ENCODE measurements at regions not wholly inside any gene's neighbourhood (a gene's known extent, or its start where the extent isn't known, plus 50 kb on each side); places are given as distances from the start of the nearest gene placed in this dataset.
"Not testable (repeated sequence)": the region's sequence is repeated elsewhere in the genome, so short reads cannot be mapped to it uniquely, and the experiment has no call there.

DNA sequence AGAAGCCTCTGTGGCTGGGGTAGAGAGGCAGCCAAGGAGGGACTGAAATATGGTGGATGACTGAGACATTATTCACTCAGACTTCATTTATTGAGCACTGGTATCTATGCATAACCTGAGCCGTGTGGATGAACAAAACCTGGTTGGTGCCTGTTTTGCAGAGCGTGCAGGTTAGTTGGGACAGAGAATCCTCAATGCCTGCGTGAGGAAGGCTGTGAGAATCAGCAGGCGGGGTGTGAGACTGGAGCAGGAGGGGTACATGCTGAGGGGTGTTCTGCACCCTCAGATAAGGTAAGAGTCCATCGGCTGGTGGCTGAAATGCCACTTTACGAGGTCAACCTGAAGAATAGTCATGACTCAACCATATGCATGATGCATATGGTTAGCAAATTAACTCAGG, 271.6 kb downstream of the MED10 start:
- DNase-seq, result no peak

DNA sequence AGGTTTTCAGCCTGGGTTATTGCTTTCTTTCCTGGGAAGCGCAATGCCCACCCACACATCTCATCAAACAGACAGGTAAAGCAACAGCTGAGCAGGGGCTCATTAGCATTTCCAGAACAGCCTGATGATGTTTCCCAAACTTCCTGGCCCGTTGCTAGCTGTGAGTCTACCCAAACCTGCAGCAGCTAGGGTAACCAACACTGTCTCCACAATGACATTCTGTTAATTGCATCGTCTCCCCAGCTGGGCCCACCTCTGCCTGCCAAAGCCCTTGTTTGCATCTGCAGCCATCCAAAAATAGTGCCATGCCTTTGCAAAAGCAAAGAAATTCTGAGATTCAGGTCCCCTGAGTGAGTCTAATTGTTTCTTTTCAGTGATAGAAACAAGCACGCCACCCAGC, 273.0 kb downstream of the MED10 start:
- no peak for DNase-seq

DNA sequence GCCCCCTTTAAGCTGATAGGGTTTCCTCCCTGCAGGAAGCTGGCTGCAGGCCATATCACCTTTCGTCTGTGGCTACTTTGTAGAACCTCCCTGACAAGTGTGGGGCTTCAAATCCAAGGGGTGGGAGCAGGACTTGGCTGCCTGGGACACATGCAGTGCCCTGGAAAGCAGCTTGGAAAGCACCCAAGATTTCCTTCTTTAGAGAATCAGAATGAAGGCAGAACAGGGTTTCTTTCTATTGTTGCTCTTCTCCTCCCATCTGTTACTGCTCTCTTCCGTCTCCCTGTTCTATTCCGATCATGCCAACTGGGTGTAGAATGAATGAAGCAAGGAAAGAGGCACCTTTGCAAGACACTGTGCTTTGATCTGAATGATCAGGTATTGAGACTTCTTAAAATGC, 282.2 kb downstream of the MED10 start:
- DNase-seq, result no peak

DNA sequence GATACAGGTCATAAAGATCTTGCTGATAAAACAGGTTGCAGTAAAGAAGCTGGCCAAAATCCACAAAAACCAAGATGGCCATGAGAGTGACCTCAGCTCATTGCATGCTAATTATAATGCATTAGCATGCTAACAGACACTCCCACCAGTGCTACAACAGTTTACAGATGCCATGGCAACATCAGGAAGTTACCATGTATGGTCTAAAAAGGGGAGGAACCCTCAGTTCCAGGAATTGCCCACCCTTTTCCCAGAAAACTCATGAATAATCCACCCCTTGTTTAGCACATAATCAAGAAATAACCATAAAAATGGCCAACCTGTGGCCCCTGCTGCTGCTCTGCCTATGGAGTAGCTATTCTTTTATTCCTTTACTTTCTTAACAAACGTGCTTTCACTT, 284.2 kb downstream of the MED10 start:
- not testable (repeated sequence) for DNase-seq

- DNase-seq, result no peak
These were observed 287.5 kb downstream of the MED10 start for GRCh38 chr5:6090838-6091237.

DNA sequence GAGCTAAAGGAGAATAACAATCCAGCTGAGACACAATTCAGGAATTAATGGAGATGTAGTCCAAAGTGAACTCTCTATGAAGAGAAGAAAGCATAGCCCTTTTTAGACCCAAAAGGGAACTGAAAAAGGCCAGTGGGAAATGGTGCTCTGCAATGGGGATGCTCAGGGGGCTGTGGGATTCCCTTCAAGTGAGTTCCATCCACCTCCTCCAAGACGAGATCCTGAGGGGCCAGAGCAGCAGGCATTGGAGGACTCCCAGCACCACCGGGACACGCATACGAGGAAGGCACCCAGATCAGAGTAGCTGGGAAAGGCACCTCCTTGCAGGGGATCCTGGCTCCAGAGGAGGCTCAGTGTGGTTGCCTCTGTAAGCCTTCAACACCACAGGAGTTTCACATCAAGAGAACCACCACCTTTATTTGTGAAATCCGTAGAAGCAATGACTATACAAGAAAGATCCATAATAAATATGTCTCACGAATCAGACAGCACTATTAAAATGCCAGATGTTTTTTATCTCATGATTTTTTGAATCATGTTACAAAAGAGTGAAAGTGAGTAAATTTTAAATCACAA, 288.2 kb downstream of the MED10 start:
- DNase-seq, result no peak

- DNase-seq, result no peak
These were observed 289.6 kb downstream of the MED10 start for GRCh38 chr5:6088706-6089105.

- DNase-seq, result no peak
These were observed 290.8 kb downstream of the MED10 start for GRCh38 chr5:6087576-6087975.

DNA sequence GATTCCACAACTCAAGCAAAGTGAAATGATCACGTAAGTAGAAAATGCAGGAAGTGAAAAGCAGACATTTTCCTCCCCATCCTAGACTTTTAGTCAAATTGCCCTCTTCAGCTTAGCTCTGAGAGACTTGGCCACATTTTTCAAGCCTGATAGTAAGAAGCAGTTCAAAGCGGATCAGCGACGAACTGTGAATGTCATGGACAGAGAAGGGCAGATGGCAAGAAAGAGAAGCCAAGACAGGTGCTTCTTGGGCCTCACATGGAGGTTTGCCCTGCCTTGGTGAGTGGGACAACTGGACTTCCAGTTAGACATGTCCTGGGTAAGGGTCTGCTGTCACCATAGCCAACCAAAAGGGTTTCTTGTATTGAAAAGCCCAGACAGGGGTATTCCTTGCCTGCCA, 291.5 kb downstream of the MED10 start:
- DNase-seq, result no peak

GRCh38 chr5:6085341-6085860, 292.9 kb downstream of the MED10 start:
- DNase-seq, result no peak

GRCh38 chr5:6084836-6085235, 293.5 kb downstream of the MED10 start:
- DNase-seq, result no peak

- no peak for DNase-seq
These were observed 294.0 kb downstream of the MED10 start for GRCh38 chr5:6084376-6084775.

DNA sequence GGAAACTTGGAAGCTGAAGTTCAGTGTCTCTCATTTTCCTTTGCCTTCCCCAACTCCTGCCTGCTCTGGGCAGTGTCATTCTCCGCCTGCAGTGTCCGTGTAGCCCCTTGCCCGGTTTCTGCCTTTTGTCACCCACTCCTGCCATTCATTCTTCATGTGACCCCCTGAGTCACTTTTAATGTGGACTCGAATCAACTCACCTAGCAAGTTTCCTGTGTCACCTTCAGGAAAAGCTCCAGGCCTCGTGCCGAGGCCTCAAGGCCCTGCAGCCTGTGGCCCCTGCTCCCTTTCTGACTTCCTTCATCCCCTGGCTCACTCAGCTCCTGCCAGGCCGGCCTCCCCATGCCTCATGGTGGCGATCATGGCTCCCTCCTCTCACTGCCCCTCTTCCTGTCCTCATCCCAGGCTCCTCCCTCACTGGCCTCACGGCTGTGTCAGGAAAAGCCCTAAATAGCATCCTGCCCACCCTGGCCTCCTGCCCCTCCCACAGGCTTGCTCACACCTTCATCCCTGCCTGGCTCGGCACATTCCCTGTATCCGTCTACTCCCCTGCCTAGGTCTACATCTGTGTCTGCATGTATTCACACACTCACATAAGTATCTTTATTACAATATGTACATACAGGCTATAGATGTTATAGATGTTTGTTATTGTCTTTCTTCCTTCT, 294.9 kb downstream of the MED10 start:
- no peak for DNase-seq

DNA sequence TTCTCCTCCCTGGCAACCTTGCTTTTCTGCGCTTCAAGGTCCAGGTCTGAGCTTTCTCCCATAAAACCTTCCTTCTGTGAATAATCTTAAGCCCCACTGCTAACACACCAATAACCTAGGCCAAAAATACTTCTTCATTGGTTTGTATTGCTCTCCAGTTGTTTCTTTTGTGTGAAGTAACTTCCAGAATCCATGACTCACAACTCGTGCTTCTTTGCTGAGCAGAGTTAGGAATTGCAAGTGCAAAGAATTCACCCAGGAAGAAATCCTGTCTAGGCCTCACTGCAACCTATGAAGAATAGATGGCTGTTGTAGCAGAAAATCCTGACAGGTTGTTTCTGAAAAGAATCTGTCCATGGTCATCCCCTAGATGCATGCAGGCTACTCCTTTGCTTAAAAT, 295.7 kb downstream of the MED10 start:
- no peak for DNase-seq

DNA sequence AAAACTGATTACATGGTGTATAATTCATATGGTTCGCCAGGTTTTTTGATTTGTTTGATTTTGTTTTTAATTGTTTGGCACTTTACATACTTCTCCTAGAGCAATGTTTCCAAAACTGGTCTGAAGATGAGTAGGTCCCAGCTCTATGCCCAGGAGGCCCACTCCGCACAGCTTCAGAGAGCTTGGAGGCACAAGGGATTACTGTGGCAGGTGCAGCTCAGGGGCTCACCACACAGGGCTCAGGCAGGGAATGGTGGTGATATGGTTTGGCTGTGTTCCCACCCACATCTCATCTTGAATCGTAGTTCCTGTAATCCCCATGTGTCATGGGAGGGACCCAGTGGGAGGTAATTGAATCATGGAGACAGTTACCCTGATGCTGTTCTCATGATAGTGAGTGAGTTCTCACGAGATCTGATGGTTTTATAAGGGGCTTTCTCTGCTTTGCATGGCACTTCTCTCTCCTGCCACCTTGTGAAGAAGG, 296.6 kb downstream of the MED10 start:
- DNase-seq, result no peak

DNA sequence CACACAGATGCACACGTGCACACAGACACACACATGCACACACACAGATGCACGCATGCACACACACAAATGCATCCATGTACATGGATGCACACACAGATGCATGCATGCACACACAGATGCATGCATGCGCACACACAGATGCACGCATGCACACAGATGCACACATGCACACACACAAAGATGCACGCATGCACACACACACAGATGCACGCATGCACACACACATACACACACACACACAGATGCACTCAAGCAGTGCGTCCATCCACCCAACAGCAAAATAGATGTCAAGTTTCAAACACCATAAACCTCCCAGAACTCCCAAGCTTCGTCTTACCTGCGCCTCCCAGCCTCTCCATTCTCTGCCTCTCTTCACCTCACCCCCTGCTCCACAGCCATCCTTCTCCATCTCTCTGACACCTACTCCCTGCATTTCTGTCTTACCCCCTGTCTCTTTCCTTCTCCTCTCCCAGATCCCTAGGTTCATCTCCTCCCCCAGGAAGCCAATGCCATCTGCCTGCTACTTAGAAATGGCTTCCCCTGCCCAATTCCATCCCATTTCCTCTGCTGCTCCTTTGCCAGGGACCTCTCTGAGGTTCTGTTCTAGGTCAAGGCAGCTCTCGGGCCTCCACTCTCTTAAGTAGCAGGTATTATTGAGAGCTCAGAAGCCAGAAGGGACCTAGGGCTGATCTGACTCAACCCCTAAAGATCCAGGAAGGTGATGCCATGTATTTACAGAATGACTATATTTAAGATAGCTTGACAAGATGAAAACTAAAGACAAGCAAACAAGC, 297.2 kb downstream of the MED10 start:
- DNase-seq, result no peak

- DNase-seq, result no peak
These were observed 297.9 kb downstream of the MED10 start for GRCh38 chr5:6080436-6080835.

- DNase-seq, result no peak
These were observed 299.5 kb downstream of the MED10 start for GRCh38 chr5:6078881-6079280.

DNA sequence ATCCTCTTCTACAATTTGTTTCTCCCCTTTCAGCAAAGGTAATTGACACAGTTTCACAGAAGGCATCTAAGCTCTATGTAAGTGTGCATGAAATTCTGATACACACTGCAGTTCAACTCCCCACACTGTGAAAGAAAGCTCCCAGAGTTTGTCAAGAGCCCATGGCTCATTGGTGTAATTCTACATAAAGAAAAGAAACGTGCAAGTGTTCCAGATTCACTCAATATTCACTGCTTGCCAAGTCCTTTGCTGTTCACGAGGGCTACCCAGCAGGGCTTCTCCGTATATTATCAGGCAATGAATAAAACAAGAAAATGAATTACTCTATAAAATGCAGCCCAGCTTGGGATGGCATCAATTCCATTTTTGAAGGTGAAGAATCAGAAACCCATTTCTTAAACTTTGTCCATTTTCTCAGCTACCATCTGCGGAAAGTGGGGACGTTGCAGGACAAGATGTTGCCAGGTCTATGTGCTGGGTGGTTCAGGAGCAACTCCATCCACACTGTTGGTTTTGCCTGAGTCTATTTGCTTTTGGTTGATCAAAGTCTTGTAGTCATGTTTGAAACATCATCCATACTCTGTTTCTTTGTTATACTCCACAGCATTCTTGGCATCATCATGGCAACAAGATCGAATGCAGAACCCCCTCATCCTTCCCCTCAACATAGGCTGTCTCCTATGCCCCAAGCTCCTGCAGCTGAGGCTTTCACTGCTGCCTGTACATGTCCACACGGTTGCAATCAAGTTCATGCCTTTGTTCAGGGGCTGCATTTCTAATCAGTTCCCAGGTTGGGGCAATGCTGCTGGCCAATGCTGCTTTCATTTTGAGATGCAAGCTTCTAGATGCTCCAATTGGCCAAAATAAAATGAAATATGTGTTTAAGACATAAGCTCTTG, 301.8 kb downstream of the MED10 start:
- DNase-seq, result no peak

- not testable (repeated sequence) for DNase-seq
These were observed 305.9 kb downstream of the MED10 start for GRCh38 chr5:6072488-6072887.

GRCh38 chr5:6069496-6070185, 308.7 kb downstream of the MED10 start:
- DNase-seq, result no peak

- DNase-seq, result no peak
These were observed 312.3 kb downstream of the MED10 start for GRCh38 chr5:6066016-6066415.
